Esophagus squamous epithelium (tissue), 5 donors: ENCODE measurements at regions not wholly inside any gene's neighbourhood (a gene's known extent, or its start where the extent isn't known, plus 50 kb on each side); places are given as distances from the start of the nearest gene placed in this dataset.

Source experiments
- DNase-seq: peaks from one replicate; lab custom pipeline; 2025; lab: John Stamatoyannopoulos, UW
- H3K27ac ChIP-seq, 4 donors: fragments of 200-600 bp; sonication (generic); one replicate each; pipeline ENCODE4 v1.5.1; 2016 to 2019; ENCODE audit warnings: mild to moderate bottlenecking in 1 of 4
- H3K27me3 ChIP-seq, 4 donors: fragments of 200-600 bp; sonication (generic); 1 replicate in 3 of 4; 2 replicates in 1 of 4; pipeline versions ENCODE4 v1.5.1 to v1.6.0; 2017 to 2021; ENCODE audit warnings: antibody characterized with exemption in 1 of 4
- H3K36me3 ChIP-seq, 3 donors: fragments of 200-600 bp; sonication (generic); one replicate each; pipeline ENCODE4 v1.5.1; 2016 to 2019
- H3K4me1 ChIP-seq, 3 donors: fragments of 200-600 bp; sonication (generic); one replicate each; pipeline ENCODE4 v1.5.1; 2017 to 2019
- H3K4me3 ChIP-seq, 4 donors: fragments of 200-600 bp; sonication (generic); 1 replicate in 3 of 4; 2 replicates in 1 of 4; pipeline ENCODE4 v1.5.1; 2016 to 2019; ENCODE audit warnings: mild to moderate bottlenecking in 2 of 4, moderate library complexity in 1 of 4
- H3K9me3 ChIP-seq, 3 donors: fragments of 200-600 bp; sonication (generic); one replicate each; pipeline ENCODE4 v1.5.1; 2016 to 2019
- POLR2A ChIP-seq, 4 donors: fragments of 450-650 bp; IDR thresholded peaks; one replicate each; pipeline ENCODE4 v1.6.1; 2017; ENCODE audit warnings: antibody characterized with exemption in 4 of 4, mild to moderate bottlenecking in 4 of 4, moderate library complexity in 3 of 4
- WGBS, 2 donors: methylation state at CpG; one replicate each; pipeline ENCODE4 v1.1.5; 2018; 5-methylcytosine and 5-hydroxymethylcytosine counted together
- intact Hi-C: fragments of 100-400 bp; cut with DNase I; formaldehyde crosslinking; loops from one replicate; pipeline ENCODE4 v1.15.0; 2022
- TF ChIP-seq, protein P1 (sequence below), 6 experiments: fragments of 450-650 bp in 4 of 6; fragments of 200-600 bp in 2 of 6; sonication (generic) in 2 of 6; IDR thresholded peaks; one replicate each; pipeline ENCODE4 v1.5.1; 2016 to 2019; ENCODE audit warnings: antibody characterized with exemption in 6 of 6, mild to moderate bottlenecking in 4 of 6, moderate library complexity in 4 of 6
- donor health status: DM: yes; HTN: yes; CAD: no.

DNA sequence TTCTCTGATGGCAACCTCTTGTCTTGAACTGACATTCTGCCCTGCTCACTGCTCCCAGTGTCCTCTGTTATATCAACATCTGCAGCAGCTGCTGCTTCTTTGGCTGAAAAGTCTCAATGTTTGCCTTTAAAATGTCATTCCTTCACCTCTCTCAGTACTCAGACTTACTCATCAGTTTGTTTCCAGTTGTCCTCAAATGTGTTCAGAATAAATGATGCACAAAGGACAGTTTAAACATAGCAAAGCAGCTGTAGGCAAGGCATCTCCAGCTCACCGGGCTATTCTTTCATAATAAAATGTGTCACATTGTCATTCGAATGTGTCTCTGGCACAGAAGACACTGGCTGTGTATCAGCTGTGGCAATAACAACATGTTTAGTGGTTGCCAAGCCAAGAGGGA lies 590.9 kb upstream of the ZNF608 start:
- peaks cover 0 to 7% (median 0%) of the 10 kb centered on the region in 3 donors for H3K4me1 ChIP-seq

DNA sequence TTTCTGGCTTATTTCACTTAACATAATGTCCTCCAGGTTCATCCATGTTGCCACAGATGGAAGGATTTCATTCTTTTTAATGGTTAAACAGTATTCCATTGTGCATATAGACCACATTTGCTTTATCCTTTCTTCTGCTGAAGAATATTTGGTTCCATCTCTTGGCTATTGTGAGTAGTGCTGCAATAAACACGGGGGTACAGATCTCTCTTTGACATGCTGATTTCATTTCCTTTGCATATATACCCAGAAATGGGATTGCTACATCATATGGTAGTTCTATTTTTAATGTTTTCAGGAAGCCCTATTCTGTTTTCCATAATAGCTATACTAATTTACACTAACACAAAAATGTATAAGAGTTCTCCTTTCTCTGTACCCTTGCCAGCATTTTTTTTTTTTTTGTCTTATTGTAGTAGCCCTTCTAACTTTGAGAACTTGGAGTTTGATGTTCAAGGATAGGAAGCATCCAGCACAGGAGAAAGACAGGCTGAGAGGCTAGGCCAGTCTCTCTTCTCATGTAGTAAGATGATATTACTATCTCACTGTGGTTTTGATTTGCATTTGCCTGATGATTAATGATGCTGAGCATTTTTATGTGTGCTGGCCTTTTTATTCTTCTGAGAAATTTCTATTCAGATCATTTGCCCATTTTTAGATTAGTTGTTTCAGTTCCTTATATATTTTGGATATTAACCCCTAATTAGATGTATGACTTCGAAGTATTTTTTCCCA lies 592.2 kb upstream of the ZNF608 start:
- no peak for DNase-seq
- no peak overlapping the region for H3K27ac ChIP-seq
- peaks cover 0 to 4% (median 0%) of the 10 kb centered on the region in 3 donors for H3K4me1 ChIP-seq
- intact Hi-C loops, result no loop called here
- TF ChIP-seq, protein P1, sequence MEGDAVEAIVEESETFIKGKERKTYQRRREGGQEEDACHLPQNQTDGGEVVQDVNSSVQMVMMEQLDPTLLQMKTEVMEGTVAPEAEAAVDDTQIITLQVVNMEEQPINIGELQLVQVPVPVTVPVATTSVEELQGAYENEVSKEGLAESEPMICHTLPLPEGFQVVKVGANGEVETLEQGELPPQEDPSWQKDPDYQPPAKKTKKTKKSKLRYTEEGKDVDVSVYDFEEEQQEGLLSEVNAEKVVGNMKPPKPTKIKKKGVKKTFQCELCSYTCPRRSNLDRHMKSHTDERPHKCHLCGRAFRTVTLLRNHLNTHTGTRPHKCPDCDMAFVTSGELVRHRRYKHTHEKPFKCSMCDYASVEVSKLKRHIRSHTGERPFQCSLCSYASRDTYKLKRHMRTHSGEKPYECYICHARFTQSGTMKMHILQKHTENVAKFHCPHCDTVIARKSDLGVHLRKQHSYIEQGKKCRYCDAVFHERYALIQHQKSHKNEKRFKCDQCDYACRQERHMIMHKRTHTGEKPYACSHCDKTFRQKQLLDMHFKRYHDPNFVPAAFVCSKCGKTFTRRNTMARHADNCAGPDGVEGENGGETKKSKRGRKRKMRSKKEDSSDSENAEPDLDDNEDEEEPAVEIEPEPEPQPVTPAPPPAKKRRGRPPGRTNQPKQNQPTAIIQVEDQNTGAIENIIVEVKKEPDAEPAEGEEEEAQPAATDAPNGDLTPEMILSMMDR (IDR thresholded peaks at IDR 0.05), result no peak
- TF ChIP-seq POLR2A (IDR thresholded peaks at IDR 0.05), result no peak
- WGBS, 2 donors, result 65 to 79% methylated on average over 2 of the region's 2 CpGs
- no peaks in the 10 kb centered on the region for H3K27me3 ChIP-seq
- no peak overlapping the region for H3K4me3 ChIP-seq
- H3K36me3 ChIP-seq, result no peaks in the 10 kb centered on the region
- H3K9me3 ChIP-seq, result no peaks in the 10 kb centered on the region

More for the DNA sequence above, 590.9 kb upstream of the ZNF608 start:
- H3K36me3 ChIP-seq, result no peaks in the 10 kb centered on the region
- no peaks in the 10 kb centered on the region for H3K27me3 ChIP-seq
- no peaks in the 10 kb centered on the region for H3K9me3 ChIP-seq
- intact Hi-C loops, result no loop called here
- no peak overlapping the region for H3K4me3 ChIP-seq
- WGBS, 2 donors, result 77 to 83% methylated on average over 2 of the region's 2 CpGs
- no peak overlapping the region for H3K27ac ChIP-seq
- no peak for DNase-seq
- TF ChIP-seq POLR2A (IDR thresholded peaks at IDR 0.05), result no peak
- TF ChIP-seq, protein P1 (IDR thresholded peaks at IDR 0.05), result no peak

DNA sequence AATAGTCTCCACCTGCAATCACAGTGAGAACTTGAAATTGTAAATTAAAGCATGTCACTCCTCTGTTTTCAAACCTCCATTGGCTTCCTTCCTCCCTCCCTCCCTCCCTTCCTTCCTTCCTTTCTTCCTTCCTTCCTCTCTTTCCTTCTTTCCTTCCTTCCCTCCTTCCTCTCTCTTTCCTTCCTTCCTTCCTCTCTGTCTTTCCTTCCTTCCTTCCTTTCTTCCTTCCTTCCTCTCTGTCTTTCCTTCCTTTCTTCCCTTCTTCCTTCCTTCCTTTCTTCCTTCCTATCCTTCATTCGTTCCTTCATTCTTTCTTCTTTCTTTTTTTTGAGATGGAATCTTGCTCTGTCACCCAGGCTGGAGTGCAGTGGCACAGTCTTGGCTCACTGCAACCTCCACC lies 595.0 kb upstream of the ZNF608 start:
- 82 to 87% methylated on average over 1 of the region's 1 CpG for WGBS, 2 donors

DNA sequence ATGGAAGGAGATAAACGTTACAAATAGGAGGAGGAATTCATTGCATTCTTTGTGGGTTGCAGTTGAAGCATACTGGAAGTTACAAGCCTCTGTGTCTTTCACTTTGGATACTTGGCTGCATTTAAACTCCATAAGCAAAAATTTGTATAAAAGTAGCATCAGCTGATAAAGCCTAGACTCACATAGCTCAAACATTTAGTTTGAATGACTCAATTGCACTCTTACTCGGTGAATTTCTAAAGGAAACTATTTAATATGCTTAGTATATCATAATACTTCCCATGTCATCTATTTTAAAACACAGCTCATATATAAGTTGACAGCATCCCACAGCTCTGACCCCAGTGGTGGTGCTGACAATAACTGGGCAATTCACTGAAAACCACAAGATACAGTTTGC lies 596.6 kb upstream of the ZNF608 start:
- intact Hi-C loops, result no loop called here
- H3K4me1 ChIP-seq, result peaks cover 0 to 2% (median 0%) of the 10 kb centered on the region in 3 donors
- DNase-seq, result no peak
- WGBS, 2 donors, result 50 to 51% methylated on average over 2 of the region's 2 CpGs
- no peaks in the 10 kb centered on the region for H3K36me3 ChIP-seq
- TF ChIP-seq, protein P1 (IDR thresholded peaks at IDR 0.05), result no peak
- no peak for TF ChIP-seq POLR2A (IDR thresholded peaks at IDR 0.05)
- H3K27ac ChIP-seq, result no peak overlapping the region
- H3K9me3 ChIP-seq, result peaks cover 0 to 2% (median 0%) of the 10 kb centered on the region in 3 donors
- no peaks in the 10 kb centered on the region for H3K27me3 ChIP-seq
- H3K4me3 ChIP-seq, result no peak overlapping the region

More for the DNA sequence above, 595.0 kb upstream of the ZNF608 start:
- H3K27me3 ChIP-seq, result no peaks in the 10 kb centered on the region
- H3K4me3 ChIP-seq, result no peak overlapping the region
- no peak overlapping the region for H3K27ac ChIP-seq
- no peak for DNase-seq
- no peaks in the 10 kb centered on the region for H3K36me3 ChIP-seq
- peaks cover 0 to 4% (median 0%) of the 10 kb centered on the region in 3 donors for H3K4me1 ChIP-seq
- intact Hi-C loops, result no loop called here
- H3K9me3 ChIP-seq, result peaks cover 0 to 2% (median 0%) of the 10 kb centered on the region in 3 donors
- no peak for TF ChIP-seq POLR2A (IDR thresholded peaks at IDR 0.05)
- TF ChIP-seq, protein P1 (IDR thresholded peaks at IDR 0.05), result no peak

DNA sequence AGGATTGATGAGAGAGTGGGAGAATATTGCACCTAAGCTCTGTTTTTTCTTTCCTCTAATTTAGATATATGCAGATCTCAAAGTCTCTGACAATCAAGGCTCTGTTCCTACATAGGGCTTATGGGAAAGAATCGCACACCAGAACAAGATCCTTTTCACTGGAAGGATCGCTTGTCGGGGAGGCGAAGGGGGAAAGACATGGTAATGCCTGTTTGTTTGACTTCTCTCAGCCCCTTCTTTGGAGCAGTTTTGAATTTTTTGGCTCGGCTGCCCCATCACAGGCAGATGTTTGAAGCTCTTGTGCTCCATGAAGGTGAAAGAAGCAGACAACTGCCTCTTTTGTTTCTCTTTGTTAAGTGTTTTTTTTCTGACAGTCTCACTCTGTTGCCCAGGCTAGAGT lies 599.9 kb upstream of the ZNF608 start:
- Histone ChIP-seq H3K27ac (no peak overlapping the region), H3K4me1 (peaks cover 0 to 20% (median 5%) of the 10 kb centered on the region in 3 donors), H3K4me3 (no peak overlapping the region), H3K36me3 (no peaks in the 10 kb centered on the region), H3K27me3 (no peaks in the 10 kb centered on the region), H3K9me3 (peaks cover 0 to 2% (median 0%) of the 10 kb centered on the region in 3 donors)
- DNase-seq, result no peak
- TF ChIP-seq, protein P1 (IDR thresholded peaks at IDR 0.05), result no peak
- no peak for TF ChIP-seq POLR2A (IDR thresholded peaks at IDR 0.05)
- intact Hi-C loops, result no loop called here
- 93 to 96% methylated on average over 5 of the region's 5 CpGs for WGBS, 2 donors
